HL-60 (cell line): ENCODE measurements at regions not wholly inside any gene's neighbourhood (a gene's known extent, or its start where the extent isn't known, plus 50 kb on each side); places are given as distances from the start of the nearest gene placed in this dataset.

Source experiments
- DNase-seq, 2 experiments: peaks; one replicate each; pipeline ENCODE4 v3.0.0-alpha.2; 2010 to 2020; ENCODE audit warnings: low read depth in 1 of 2, low spot score in 1 of 2
- H3K27ac ChIP-seq: fragments of 250-450 bp; sonication (Bioruptor Pico); replicated peaks from 2 replicates; pipeline ENCODE4 v1.5.1; 2020; ENCODE audit warnings: mild to moderate bottlenecking, moderate library complexity
- H3K27me3 ChIP-seq: fragments of 250-450 bp; sonication (Bioruptor Pico); 2 replicates; pipeline ENCODE4 v1.5.1; 2021; ENCODE audit warnings: mild to moderate bottlenecking, moderate library complexity; ENCODE audit not compliant: insufficient read depth, poor library complexity, severe bottlenecking
- H3K4me3 ChIP-seq: replicated peaks from 2 replicates; pipeline ENCODE4 v1.5.1; 2011; ENCODE audit warnings: mild to moderate bottlenecking, control low read depth, low read length; ENCODE audit not compliant: insufficient read depth
- CTCF ChIP-seq: IDR thresholded peaks from one replicate; pipeline ENCODE4 v1.5.1; 2011; ENCODE audit warnings: low read length, control low read depth, inconsistent platforms; ENCODE audit not compliant: insufficient read depth
- GABPA ChIP-seq: IDR thresholded peaks from 2 replicates; pipeline ENCODE4 v1.6.1; 2012; ENCODE audit warnings: low read depth
- POLR2AphosphoS5 ChIP-seq: IDR thresholded peaks from 2 replicates; pipeline ENCODE4 v1.6.1; 2012; ENCODE audit warnings: low read depth
- REST ChIP-seq: IDR thresholded peaks from 2 replicates; pipeline ENCODE4 v1.6.1; 2012; ENCODE audit warnings: low read depth; ENCODE audit not compliant: insufficient replicate concordance
- SPI1 ChIP-seq: IDR thresholded peaks from 2 replicates; pipeline ENCODE4 v1.6.1; 2012; ENCODE audit warnings: low read depth, mild to moderate bottlenecking, borderline replicate concordance

DNA sequence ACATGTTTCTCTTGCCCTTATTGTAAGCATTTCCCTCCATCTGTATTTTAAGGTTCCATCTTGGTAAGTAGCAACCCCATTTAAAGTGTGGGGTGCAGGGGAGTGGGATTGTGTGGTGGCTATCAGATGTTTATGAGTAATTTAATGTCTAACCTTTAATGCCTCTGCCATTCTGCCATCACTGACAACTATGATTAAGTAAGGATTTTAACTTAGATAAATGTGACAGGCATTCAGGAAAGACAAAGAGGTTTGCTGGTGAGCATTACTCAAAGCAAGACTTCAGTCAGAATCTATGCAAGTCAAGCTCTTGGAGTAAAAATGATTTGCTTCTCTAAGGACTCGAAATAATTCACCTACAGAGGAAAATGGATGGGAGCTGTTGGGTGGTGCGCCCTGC is 143.0 kb downstream of the NXNL2 start:
- no peak for TF ChIP-seq CTCF
- TF ChIP-seq REST = no peak
- TF ChIP-seq GABPA = no peak
- TF ChIP-seq POLR2AphosphoS5 = no peak
- no peak for TF ChIP-seq SPI1
- no peak for DNase-seq
- Histone ChIP-seq H3K27ac (no peak overlapping the region), H3K27me3 (no peaks in the 10 kb centered on the region), H3K4me3 (no peak overlapping the region)

- H3K27ac ChIP-seq = no peak overlapping the region
- TF ChIP-seq CTCF (no peak), POLR2AphosphoS5 (no peak), SPI1 (no peak), GABPA (no peak), REST (no peak)
- no peak for DNase-seq
- no peaks in the 10 kb centered on the region for H3K27me3 ChIP-seq
- no peak overlapping the region for H3K4me3 ChIP-seq
Measured at GRCh38 chr9:88678431-88678830, 143.5 kb downstream of the NXNL2 start.

DNA sequence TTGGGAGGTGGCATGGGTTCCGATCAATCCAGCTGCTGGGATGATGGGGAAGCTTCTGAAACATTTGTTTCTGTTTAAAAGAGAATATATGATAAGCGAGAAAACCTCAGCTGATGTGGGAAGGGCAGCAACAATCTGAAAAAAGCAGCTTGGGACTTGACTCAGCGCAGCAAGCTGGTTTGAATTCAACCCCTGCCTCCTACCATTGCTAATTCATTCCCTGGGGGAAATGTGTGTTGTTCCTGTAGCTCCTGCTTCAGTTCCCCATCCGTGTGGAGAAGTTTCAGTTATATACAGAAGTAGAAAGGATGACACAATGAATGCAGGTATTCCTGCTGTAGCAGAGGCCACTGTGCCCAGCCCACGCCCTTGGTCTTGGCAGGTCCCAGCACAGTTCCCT is 145.1 kb downstream of the NXNL2 start:
- no peak overlapping the region for H3K27ac ChIP-seq
- no peaks in the 10 kb centered on the region for H3K27me3 ChIP-seq
- no peak for TF ChIP-seq GABPA
- TF ChIP-seq REST = no peak
- no peak for TF ChIP-seq POLR2AphosphoS5
- no peak for TF ChIP-seq SPI1
- TF ChIP-seq CTCF = no peak
- no peak for DNase-seq
- no peak overlapping the region for H3K4me3 ChIP-seq
